ENCODE measurements at regions not wholly inside any gene's neighbourhood (a gene's known extent, or its start where the extent isn't known, plus 50 kb on each side); places are given as distances from the start of the nearest gene placed in this dataset.

- no peaks in the 10 kb centered on the region for H3K79me2 ChIP-seq (replicated peaks; ENCODE audit: insufficient read depth, low read length)
- no peaks in the 10 kb centered on the region for H3K9me2 ChIP-seq (ENCODE audit: insufficient read depth, low read length)
- no peak overlapping the region for H3K4me3 ChIP-seq (ENCODE audit: low read length)
These were observed 148.8 kb downstream of the CCNG2 start for GRCh38 chr4:77305766-77306165.

GRCh38 chr4:77306496-77306895 is 149.5 kb downstream of the CCNG2 start:
- Histone ChIP-seq H4K20me1 (ENCODE audit: insufficient read depth) (no peaks in the 10 kb centered on the region), H3K9me2 (ENCODE audit: insufficient read depth, low read length) (no peaks in the 10 kb centered on the region), H3K27ac (ENCODE audit: low read length) (no peak overlapping the region), H3K4me2 (ENCODE audit: low read length) (no peak overlapping the region), H3K36me3 (ENCODE audit: insufficient read depth, low read length) (no peaks in the 10 kb centered on the region), H3K27me3 (ENCODE audit: insufficient read depth, low read depth, low read length) (no peaks in the 10 kb centered on the region), H3F3A (ENCODE audit: insufficient read depth, low read length, poor library complexity, severe bottlenecking) (no peaks in the 10 kb centered on the region), H2AFZ (ENCODE audit: low read depth, low read length) (no peak overlapping the region), H3K79me2 (replicated peaks; ENCODE audit: insufficient read depth, low read length) (no peaks in the 10 kb centered on the region), H3K4me3 (ENCODE audit: low read length) (no peak overlapping the region), H3K9ac (ENCODE audit: low read length) (no peak overlapping the region), H3K9me3 (ENCODE audit: low read length) (no peaks in the 10 kb centered on the region)
- TF ChIP-seq EZH2 (IDR thresholded peaks at IDR 0.05; ENCODE audit: borderline replicate concordance, insufficient read depth, low read length, poor library complexity, severe bottlenecking) (no peak), POLR2AphosphoS5 (IDR thresholded peaks at IDR 0.05) (no peak), TAF1 (IDR thresholded peaks at IDR 0.05; ENCODE audit: low read depth) (no peak), EP300 (conservative IDR thresholded peaks at IDR 0.05; ENCODE audit: poor library complexity, severe bottlenecking) (no peak), RAD21 (conservative IDR thresholded peaks at IDR 0.05) (no peak), REST (IDR thresholded peaks at IDR 0.05; ENCODE audit: borderline replicate concordance) (no peak), SMC3 (conservative IDR thresholded peaks at IDR 0.05; ENCODE audit: poor library complexity) (no peak)

More at GRCh38 chr4:77305766-77306165, 148.8 kb downstream of the CCNG2 start:
- H3K9ac ChIP-seq (ENCODE audit: low read length) = no peak overlapping the region
- no peaks in the 10 kb centered on the region for H3K36me3 ChIP-seq (ENCODE audit: insufficient read depth, low read length)
- no peak for TF ChIP-seq REST (IDR thresholded peaks at IDR 0.05; ENCODE audit: borderline replicate concordance)
- TF ChIP-seq POLR2AphosphoS5 (IDR thresholded peaks at IDR 0.05) = no peak
- TF ChIP-seq CTCF (IDR thresholded peaks at IDR 0.05; ENCODE audit: poor library complexity, severe bottlenecking) = no peak
- no peak for TF ChIP-seq MXI1 (conservative IDR thresholded peaks at IDR 0.05; ENCODE audit: poor library complexity, severe bottlenecking)
- TF ChIP-seq RAD21 (conservative IDR thresholded peaks at IDR 0.05) = no peak
- TF ChIP-seq EP300 (conservative IDR thresholded peaks at IDR 0.05; ENCODE audit: poor library complexity, severe bottlenecking) = no peak
- no peak for TF ChIP-seq SMC3 (conservative IDR thresholded peaks at IDR 0.05; ENCODE audit: poor library complexity)
- no peak for TF ChIP-seq TAF1 (IDR thresholded peaks at IDR 0.05; ENCODE audit: low read depth)
- no peak for TF ChIP-seq EZH2 (IDR thresholded peaks at IDR 0.05; ENCODE audit: borderline replicate concordance, insufficient read depth, low read length, poor library complexity, severe bottlenecking)
- H3K4me2 ChIP-seq (ENCODE audit: low read length) = no peak overlapping the region
- H3K9me3 ChIP-seq (ENCODE audit: low read length) = no peaks in the 10 kb centered on the region
- no peaks in the 10 kb centered on the region for H3K27me3 ChIP-seq (ENCODE audit: insufficient read depth, low read depth, low read length)
- no peaks in the 10 kb centered on the region for H3F3A ChIP-seq (ENCODE audit: insufficient read depth, low read length, poor library complexity, severe bottlenecking)
- no peak overlapping the region for H3K27ac ChIP-seq (ENCODE audit: low read length)
- no peak overlapping the region for H2AFZ ChIP-seq (ENCODE audit: low read depth, low read length)
- no peaks in the 10 kb centered on the region for H4K20me1 ChIP-seq (ENCODE audit: insufficient read depth)

Measured in neural cell (in vitro differentiated cells).